Fibroblast of skin of left quadriceps (primary cell): ENCODE measurements at regions not wholly inside any gene's neighbourhood (a gene's known extent, or its start where the extent isn't known, plus 50 kb on each side); places are given as distances from the start of the nearest gene placed in this dataset.
"Not testable (repeated sequence)": the region's sequence is repeated elsewhere in the genome, so short reads cannot be mapped to it uniquely, and the experiment has no call there.

Source experiments
- DNase-seq, 2 experiments: peaks; one replicate each; pipeline ENCODE4 v3.0.0-alpha.2; 2013; ENCODE audit warnings: low read depth in 2 of 2

DNA sequence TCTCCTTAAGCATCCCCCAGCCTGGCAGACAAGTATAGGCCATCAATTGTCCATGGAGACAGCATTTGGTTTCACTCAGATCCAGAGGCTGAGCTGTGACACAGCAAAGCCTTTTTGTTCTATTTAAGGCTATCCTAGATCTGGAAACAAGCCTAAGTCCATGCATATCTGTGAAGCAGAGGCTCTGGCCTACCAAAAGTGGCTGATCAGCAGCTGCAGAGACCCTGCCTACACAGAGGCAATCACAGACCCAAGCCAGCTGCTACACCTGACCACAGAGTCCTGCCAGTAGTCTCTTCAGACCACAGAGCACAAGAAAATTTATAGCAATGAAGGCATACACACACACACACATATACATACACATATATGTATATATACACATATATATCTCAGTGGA lies 501.7 kb upstream of the ARPP21 start:
- DNase-seq: no peak

DNA sequence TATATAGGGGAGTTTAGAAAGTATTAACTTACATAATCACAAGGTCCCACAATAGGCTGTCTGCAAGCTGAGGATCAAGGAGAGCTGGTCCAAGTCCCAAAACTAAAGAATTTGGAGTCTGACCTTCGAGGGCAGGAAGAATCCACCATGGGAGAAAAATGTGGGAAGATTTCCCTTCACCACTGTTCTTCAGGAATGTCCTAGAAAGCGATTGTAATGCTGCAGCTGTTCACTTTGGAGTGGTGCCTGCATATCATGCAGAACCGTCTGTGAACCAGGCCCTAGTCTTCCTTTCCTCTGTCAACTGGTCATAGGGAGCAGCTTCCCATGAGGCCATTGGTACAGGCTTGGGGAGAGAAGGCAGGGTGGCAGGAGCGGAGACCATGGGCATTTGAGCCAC lies 497.9 kb upstream of the ARPP21 start:
- no peak for DNase-seq

DNA sequence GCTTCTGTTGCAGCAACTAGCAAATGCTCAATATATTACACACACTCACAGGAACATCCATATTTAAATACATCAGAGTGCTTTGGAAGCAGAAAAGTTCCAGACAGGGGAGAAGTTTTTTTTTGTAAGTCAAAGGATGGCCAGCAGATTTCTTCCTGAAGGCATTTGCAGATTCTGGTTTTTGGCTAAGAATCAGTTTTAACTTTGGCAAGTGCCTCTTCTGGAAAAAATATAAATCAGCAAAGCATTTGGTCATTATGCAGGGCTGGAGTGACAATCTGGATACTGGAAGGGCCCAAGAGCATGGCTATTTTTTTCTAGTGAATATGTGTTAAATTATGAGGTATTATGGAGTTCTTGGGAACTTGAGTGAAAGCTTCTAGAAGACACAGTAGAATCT lies 495.3 kb upstream of the ARPP21 start:
- DNase-seq: no peak

DNA sequence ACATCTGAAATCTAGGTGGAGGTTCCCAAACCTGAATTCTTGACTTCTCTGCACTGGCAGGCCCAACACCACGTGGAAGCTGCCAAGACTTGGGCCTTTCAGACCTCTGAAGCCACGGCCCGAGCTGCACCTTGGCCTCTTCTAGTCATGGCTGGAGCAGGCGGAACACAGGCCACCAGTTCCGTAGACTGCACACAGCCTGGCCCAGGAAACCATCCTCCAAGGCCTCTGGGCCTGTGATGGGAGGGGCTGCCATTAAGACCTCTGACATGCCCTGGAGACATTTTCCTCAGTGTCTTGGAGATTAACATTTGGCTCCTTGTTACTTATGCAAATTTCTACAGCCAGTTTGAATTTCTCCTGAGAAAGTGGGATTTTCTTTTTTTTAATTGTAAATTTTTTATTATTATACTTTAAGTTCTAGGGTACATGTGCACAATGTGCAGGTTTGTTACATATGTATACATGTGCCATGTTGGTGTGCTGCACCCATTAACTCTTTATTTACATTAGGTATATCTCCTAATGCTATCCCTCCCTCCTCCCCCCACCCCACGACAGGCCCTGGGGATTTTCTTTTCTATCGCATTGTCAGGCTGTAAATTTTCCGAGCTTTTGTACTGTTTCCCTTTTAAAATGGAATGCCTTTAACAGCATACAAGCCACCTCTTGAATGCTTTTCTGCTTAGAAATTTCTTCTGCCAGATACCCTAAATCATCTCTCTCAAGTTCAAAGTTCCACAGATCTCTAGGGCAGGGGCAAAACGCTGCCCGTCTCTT lies 492.9 kb upstream of the ARPP21 start:
- DNase-seq: not testable (repeated sequence)

DNA sequence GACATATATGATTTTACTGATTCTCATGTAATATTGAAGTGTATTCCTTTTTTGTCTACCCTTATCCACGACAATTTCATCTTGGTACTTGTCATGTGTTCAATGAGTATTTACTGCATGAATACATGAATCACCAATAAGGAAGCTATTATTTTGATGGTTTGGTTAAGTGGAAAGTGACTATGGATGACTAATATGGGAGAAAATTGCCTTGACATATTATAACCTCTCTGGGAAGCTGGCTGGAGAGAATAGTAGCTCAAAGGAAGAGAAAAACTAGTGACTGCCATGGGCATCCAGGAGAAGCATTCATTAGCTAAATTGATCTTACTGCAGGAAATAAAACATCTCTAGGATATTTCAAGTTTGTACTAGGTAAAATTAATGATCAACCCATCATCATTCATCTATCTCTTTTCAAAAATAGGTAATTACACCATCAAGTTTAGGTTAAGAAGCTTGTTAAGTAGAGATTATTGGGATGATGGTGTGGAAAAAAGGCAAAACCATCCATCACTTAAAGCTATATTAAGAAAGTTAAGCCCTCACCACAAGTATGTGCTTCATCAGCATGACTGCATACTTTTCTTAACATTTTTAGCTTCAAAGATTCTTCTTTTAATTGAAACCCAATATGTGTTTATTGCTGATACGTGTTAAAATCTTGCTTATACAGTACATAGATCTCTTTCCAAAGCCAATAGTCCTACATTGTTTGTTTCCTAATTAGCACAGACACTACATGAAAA lies 455.2 kb upstream of the ARPP21 start:
- DNase-seq: peak; percentile 27 to 30

DNA sequence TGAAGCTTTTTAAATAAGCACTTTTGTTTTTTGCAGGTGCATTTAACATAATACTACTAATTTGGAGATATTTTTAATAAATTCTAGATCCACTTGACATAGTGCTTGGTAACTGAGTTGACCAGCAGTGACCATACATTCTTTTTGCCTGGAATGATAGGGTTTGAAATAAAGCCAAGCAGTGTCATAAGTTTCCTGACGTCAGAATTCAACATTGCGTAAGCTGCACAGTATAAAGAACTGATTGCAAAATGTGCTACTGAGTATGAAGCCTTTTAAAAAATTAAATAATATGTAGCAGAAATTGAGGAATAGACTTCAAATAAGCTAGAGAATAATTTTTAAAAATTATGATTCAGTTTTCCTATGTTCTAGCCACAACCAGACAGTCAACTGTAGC lies 454.6 kb upstream of the ARPP21 start:
- peak; percentile 41 to 49 for DNase-seq

DNA sequence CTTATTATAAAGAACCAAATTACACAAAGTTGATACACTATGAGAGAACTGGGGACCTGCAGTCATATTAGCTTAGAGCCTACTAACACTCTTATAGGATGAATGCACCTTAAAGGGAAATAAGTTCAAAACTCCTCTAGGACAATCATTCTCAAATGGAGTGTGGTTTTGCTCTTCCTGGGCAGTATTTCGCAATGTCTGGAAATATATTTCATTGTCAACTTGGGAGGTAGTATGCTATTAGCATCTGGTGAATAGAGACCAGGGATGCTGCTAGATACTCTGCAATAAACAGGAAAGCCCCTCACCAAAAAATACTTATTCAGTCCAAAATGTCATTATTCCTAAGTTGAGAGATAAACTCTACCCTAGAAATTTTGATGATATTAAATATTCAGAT lies 451.4 kb upstream of the ARPP21 start:
- DNase-seq: no peak

DNA sequence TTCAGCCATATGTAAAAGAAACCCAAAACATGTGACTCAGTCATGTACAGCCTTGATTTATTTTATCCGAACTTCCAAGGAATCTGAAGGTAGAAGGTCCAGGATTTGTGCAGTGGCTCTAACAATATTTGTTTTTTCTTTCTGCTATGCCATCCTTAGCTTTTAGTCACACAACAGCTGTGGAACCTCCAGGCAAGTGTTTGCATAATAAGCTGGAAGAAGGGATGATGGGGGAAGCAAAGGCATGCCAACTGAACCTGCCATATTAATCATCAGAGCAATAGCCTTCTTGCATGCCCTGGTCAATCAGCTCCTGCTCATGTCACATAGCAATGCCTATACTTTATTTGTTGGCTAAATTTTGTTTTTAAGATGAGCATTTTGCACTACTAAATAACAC lies 444.7 kb upstream of the ARPP21 start:
- DNase-seq: no peak

DNA sequence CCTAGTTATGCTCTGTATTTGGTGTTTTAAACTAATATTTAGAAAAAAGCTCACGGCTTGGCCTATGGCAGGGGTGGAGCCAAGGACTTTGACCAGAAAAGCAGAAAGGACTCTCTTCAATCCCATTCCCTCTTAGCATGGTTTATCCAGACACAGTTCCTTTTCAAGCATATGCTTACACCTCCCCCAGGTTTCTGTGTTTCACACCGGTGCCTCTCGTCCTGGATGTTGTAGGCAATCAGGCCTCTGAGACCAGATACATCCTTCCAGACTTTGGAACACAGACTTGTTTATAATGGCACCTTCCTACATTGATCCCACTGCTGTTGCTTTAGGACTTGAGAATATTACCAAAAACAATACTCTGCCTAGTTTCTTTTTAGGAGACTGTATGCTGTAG lies 440.5 kb upstream of the ARPP21 start:
- no peak for DNase-seq

DNA sequence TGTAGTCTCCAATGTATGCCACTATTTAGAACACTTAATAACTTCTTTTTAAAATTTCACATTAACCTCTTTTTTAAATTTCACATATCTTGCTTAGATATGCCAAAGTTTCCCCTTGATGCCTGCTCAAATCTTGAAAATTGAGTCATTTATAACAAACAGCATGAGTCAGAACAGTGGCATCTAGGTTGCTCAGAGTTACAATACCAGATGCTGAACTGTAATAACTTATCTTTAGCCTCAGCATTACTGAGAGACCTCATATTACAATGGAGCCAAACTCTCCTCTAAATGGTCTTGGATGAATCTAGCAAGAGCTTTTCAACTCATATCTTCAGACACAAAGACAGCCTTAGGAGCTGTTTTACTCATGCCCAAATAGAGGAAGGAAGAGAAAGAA lies 439.3 kb upstream of the ARPP21 start:
- peak; percentile 27 to 31 for DNase-seq

DNA sequence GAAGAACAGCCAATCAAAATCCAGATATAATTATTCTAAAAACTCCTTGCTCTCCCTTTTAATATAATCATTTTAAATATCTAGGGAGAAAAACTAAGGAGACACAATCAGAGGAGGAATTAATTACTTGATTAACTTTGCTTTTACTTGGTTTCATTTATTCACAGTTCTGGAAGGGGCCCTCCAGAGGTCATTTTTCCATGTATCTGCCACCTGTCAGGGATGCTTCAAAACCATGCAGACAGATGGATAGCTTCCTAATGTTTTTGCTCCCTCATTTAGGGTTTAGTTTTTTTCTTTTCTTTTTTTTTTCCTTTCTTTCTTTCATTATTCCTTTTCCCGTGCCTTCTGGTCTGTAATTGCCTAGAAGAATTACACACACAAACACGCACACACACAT lies 438.1 kb upstream of the ARPP21 start:
- no peak for DNase-seq

DNA sequence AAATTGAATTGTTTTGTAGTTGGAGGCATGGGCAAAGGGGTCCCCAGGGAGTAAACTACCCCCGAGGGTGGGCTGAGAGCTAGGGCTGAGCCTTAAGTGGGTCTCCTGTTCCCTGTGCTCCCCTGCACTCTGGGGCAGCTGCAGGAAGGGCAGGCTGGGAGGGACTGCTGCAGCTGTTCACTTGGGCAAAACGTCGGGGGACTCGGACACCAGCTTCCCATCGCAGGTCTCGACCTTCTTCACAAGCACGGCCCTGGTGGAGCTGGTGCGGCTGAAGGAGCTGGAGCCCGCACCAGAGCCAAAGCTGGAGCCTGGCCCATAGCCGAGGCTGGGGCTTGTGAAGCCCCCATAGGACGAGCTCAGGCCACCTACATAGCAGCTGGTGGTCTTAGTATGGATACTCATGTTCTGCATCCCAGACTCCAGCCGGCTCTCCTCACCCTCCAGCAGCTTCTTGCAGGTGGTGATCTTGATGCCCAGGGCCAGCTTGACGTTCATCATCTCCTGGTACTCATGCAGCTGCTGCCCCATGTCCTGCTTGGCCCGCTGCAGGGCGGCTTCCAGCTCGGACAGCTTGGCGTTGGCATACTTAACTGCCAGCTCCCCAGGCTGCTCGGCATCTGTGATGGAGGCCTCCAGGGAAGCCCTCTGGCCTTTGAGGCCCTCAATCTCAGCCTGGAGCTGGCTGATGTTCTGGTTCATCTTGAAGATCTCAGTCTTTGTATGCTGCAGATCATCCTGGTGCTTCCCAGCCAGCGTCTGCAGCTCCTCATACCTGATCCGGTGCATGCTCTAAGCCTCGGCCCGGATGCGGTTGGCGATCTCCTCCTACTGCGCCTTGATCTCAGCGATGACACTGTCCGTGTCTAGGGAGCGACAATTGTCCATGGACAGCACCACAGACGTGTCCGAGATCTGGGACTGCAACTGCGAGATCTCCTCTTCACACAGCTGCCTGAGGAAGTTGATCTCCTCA lies 423.5 kb upstream of the ARPP21 start:
- no peak for DNase-seq

DNA sequence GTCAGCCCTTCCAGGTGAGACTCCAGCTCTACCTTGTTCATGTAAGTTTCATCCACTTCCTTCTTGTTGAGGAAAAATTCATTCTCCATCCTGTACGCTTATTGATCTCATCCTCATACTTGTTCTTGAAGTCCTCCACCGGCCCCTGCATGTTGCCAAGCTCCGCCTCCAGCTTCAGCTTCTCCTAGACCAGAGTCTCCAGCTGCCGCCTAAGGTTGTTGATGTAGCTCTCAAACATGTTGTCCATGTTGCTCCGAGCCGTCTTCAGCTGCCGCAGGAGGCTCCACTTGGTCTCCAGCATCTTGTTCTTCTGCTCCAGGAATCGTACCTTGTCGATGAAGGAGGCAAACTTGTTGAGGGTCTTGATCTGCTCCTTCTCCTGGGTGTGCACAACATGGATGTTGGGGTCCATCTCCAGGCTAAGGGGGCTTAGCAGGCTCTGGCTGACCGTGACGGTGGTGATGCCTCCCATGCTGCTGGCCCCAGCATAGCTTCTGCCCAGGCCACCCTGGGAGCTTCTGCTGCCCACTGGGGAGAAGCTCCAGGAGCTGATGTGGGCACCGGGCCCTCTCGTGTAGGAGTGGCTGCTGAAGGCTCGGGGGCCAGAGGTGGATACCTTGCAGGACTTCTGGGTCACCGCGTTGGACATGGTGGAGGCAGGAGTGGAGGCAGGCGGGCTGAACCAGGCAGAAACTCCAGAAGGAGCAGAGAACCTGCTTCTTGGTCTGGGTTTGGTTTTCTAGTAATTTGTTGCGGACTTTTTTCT lies 422.6 kb upstream of the ARPP21 start:
- DNase-seq: no peak

DNA sequence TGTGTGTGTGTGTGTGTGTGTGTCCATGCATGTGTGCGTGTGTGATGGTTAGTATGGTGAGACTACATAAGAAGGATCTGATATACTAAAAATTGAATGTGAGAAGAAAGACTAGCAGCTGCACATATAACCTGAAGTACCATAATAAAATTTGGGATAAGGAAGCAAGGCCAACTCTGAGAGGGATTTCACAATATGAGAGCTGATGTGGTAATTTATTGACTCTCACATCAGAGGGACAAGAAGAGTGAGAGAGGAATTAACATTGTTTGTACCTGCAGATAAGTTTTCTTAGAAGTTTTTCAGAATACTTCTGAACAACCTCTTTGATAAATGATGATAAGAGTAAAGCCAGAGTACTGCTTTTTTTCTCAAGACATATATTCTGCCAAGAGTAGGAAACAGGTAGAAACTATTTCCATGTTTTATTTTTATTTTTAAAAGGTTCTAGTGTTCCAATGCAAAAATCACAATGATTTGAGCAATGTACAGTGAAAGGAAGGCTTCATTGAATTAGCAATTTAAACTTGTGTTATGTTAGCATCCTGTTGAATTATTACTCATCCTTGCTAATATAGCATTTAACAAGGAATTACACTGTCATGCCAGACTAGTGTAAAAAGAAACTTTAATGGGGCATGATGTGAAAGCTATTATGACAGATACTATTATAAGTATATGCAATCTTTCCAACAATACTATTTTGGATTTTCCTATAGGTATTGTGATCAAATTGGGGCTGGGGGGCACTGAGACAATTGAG lies 415.5 kb upstream of the ARPP21 start:
- DNase-seq: no peak

DNA sequence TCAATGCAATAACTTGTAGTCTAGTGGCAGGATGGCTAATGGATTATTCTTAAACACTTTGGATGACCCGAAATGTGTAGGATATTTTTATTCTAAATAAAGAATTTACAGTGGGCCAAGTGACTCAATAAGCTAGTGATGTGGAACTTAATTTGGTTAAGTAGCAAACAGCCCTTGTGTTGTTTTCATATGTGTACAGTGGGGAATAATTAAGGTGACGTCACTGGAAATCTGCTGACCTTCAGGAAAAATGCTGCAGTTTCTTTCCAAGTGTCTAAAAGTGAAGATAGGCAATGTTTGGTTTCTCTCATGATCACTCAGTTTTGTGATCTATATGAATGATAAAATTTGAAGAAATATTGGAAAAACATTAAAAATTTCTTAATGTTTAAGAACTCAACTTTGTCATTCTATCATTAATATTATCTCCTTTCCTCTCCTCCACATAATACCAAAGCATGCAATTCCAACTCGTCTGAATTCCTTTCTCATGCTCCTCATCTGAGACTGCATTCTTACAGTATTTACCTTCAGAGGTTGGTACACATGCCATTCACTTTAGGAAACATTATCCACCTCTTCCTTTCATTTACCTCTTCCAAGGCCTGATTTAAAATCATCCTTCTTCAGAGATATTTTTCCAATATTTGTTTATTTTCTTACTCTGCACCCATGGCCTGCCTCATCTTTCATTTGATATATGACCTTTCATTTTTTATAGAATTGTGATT lies 414.6 kb upstream of the ARPP21 start:
- DNase-seq: no peak

DNA sequence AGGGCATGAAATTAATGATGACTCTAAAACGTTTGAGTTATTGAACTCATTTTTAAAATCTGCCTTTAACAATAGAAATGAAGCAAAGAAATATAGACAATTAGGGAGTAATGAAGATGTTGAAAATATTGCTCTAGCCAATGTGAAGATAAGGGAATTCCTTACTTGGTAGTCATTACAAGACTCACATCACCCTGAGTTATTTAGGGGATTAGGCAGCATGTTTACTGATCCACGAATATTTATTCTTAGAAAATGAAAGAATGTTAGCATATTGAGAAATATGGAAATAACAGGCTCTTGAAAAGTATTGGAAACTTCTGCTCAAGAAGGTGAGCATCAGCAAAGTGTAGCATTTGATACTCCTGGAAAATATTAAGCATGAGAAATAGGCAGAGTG lies 398.1 kb upstream of the ARPP21 start:
- no peak for DNase-seq

DNA sequence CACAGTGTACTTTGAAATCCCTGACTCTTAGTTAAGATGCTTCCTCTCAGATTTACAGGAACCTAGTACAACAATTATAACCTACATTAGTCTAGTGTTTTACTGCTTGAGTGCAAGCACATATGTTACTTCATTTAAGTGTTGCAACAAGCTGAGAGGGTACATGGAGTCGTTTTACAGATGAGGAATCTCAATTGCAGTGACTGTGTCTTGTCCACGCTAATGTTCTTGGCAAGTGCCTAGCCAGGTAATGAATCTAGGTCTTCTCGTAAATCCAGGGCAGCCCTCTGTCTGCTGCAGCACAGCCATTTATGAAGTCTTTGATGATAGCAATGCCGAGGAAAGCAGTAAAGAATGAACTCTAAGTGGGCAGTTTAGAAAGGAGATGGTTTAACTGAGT lies 384.4 kb upstream of the ARPP21 start:
- DNase-seq: no peak

DNA sequence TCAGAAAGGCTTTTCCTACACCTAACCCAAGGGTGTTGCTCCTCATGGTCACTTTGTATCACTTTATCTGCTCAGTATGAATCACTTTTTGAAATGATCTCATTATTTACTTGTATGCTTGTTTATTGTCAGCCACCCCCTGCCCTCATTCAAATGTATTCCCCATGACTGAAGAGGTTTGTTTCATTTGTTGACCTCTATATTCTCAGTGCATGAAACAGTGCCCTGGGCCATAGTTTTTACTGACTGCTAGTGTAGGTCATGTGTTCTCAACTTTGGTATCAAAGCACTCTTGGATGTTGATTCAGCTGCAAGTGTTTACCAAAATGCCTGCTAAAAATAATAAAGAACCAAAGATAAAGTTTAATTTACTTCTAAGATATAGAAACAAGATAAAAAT lies 381.7 kb upstream of the ARPP21 start:
- DNase-seq: no peak

DNA sequence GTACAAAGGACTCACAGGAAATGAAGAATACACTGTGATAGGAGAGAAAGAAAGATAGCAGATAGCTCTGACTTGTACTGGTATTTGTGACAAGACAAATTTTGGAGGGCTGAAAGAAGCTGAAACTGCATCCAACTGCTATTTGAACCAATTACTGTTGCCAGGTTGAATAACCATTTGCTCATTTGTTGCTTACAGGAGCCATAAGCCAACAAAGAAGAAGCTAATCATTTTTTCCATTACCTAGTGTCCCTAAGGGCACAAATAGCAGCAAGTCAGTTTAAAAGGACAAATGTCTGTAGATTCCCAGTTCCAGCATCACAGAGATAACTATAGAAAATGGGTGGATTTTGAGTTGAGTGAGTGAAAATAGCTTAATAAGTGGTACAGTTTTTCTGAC lies 376.9 kb upstream of the ARPP21 start:
- DNase-seq: no peak

DNA sequence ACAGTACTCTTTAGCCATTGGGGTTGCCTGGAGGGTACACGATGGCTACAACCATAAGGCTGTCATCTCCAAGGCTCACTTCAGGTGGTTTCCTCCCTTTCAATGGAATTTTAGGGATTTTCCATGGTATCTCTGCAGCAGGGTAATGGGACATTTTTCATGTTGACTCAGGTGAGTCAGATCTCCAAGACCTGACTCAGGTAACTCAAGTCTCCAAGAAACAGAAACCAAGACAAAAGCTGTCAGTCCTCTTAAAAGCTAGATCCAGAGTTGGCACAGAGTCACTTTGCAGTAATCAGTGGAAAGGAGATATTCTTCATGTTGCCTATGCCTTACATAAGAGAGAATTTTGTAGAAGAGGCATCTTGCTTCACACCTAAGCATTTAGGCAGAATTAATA lies 375.8 kb upstream of the ARPP21 start:
- DNase-seq: no peak
